ENCODE measurements at regions not wholly inside any gene's neighbourhood (a gene's known extent, or its start where the extent isn't known, plus 50 kb on each side); places are given as distances from the start of the nearest gene placed in this dataset.

DNA sequence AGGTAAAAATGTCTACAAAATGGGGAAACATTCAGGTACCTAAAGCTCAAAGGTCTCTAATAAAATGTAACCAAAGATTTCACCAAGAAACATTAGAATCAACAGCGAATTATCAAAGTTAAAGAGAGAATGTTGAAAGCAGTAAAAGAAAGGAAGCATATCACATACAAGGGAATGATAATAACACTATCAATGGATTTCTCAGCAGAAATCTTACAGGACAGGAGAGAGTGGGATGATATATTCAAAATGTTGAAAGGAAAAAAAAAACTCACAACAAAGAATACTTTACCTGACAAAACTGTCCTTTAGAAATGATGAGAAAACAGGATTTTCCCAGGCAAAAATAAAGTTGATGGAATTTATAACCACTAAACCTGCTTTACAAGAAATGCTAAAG lies 591.2 kb upstream of the POU3F3 start:
- no peak overlapping the region for H3K4me3 ChIP-seq (ENCODE audit: low read depth in 1 of 2, low read length in 2 of 2)
- no peaks in the 10 kb centered on the region for H3K27me3 ChIP-seq (ENCODE audit: control insufficient read depth in 1 of 2, insufficient read depth in 2 of 2, low read length in 2 of 2)
- peaks cover 8 to 9% of the 10 kb centered on the region in 2 donors for H3K9me3 ChIP-seq (ENCODE audit: control insufficient read depth in 2 of 2, insufficient read depth in 1 of 2, low read depth in 1 of 2, low read length in 1 of 2)
- 86 to 92% methylated on average over 1 of the region's 1 CpG for WGBS, 2 donors
- H3K4me1 ChIP-seq (ENCODE audit: control insufficient read depth in 2 of 2, insufficient read depth in 2 of 2, low read length in 1 of 2): no peaks in the 10 kb centered on the region
- no peak overlapping the region for H3K27ac ChIP-seq (ENCODE audit: low read depth in 2 of 2, low read length in 1 of 2)
- no peaks in the 10 kb centered on the region for H3K36me3 ChIP-seq (ENCODE audit: control insufficient read depth in 2 of 2, insufficient read depth in 2 of 2, low read length in 1 of 2)

DNA sequence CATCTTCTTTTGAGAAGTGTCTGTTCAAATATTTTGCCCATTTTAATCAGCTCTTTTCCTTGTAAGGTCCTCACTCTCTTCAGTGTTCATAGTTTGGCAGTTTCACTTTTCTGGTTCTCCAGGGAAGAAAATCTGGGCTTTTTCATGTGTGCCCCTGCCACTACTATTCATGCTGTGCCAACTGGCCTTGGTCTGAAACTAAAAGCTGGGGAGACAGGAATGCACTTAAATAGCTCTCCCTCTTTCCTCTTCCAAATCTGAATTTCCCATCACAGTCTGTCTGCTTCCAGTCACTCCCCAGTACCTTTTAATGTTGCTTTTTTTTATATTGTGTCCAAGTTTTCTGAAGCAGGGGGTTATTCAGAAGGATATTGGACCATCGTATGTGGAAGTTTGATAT lies 574.3 kb upstream of the POU3F3 start:
- no peaks in the 10 kb centered on the region for H3K4me1 ChIP-seq (ENCODE audit: control insufficient read depth in 2 of 2, insufficient read depth in 2 of 2, low read length in 1 of 2)
- H3K27ac ChIP-seq (ENCODE audit: low read depth in 2 of 2, low read length in 1 of 2): no peak overlapping the region
- H3K36me3 ChIP-seq (ENCODE audit: control insufficient read depth in 2 of 2, insufficient read depth in 2 of 2, low read length in 1 of 2): no peaks in the 10 kb centered on the region
- WGBS, 2 donors: 75 to 81% methylated on average over 1 of the region's 1 CpG
- peaks cover 2 to 3% of the 10 kb centered on the region in 2 donors for H3K9me3 ChIP-seq (ENCODE audit: control insufficient read depth in 2 of 2, insufficient read depth in 1 of 2, low read depth in 1 of 2, low read length in 1 of 2)
- H3K27me3 ChIP-seq (ENCODE audit: control insufficient read depth in 1 of 2, insufficient read depth in 2 of 2, low read length in 2 of 2): no peaks in the 10 kb centered on the region
- H3K4me3 ChIP-seq (ENCODE audit: low read depth in 1 of 2, low read length in 2 of 2): no peak overlapping the region

DNA sequence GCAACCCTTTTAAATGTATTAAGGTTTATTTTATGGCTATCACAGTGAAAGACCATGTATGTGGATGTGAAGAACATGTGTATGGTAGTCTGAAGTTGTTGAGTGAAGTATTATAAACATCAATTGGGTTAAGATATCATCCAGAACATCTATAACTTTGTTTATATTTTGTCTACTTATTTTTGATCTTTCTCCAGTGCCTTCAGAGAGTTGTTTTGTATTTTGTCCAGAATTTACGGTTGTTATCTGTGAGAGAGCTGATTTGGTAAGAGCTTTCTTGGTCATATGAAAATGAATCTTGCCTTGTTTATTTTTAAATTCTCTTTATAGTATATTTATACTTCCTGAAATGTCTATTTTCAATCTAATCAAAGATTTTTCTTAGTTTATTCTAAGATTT lies 573.7 kb upstream of the POU3F3 start:
- Histone ChIP-seq H3K36me3 (ENCODE audit: control insufficient read depth in 2 of 2, insufficient read depth in 2 of 2, low read length in 1 of 2) (peaks cover 0 to under 1% of the 10 kb centered on the region in 2 donors), H3K4me1 (ENCODE audit: control insufficient read depth in 2 of 2, insufficient read depth in 2 of 2, low read length in 1 of 2) (no peaks in the 10 kb centered on the region), H3K4me3 (ENCODE audit: low read depth in 1 of 2, low read length in 2 of 2) (no peak overlapping the region), H3K27me3 (ENCODE audit: control insufficient read depth in 1 of 2, insufficient read depth in 2 of 2, low read length in 2 of 2) (no peaks in the 10 kb centered on the region), H3K27ac (ENCODE audit: low read depth in 2 of 2, low read length in 1 of 2) (no peak overlapping the region), H3K9me3 (ENCODE audit: control insufficient read depth in 2 of 2, insufficient read depth in 1 of 2, low read depth in 1 of 2, low read length in 1 of 2) (peaks cover 2 to 6% of the 10 kb centered on the region in 2 donors)
- 74 to 78% methylated on average over 1 of the region's 1 CpG for WGBS, 2 donors

DNA sequence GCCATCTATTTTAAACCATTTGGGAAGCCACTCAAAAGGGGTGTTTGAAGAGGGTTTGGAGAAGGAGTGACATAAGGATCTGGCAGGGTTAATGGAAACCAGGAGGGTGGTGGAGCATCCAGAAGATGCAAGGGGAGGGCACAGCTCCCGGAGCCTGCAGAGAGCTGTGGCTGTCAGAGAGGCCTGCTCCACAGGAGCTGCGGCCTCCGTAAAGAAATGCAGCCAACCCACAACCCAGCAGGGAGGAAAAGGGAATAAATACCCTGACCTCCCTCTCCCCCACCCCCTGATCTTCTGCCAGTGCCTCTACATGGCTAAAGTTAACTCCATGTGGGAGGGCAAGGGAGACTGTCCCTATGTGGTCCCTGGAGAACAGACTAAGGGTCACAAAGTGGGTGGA lies 567.1 kb upstream of the POU3F3 start:
- Histone ChIP-seq H3K27ac (ENCODE audit: low read depth in 2 of 2, low read length in 1 of 2) (no peak overlapping the region), H3K9me3 (ENCODE audit: control insufficient read depth in 2 of 2, insufficient read depth in 1 of 2, low read depth in 1 of 2, low read length in 1 of 2) (peaks cover 6 to 9% of the 10 kb centered on the region in 2 donors), H3K4me1 (ENCODE audit: control insufficient read depth in 2 of 2, insufficient read depth in 2 of 2, low read length in 1 of 2) (no peaks in the 10 kb centered on the region), H3K36me3 (ENCODE audit: control insufficient read depth in 2 of 2, insufficient read depth in 2 of 2, low read length in 1 of 2) (peaks cover 0 to 3% of the 10 kb centered on the region in 2 donors), H3K27me3 (ENCODE audit: control insufficient read depth in 1 of 2, insufficient read depth in 2 of 2, low read length in 2 of 2) (no peaks in the 10 kb centered on the region), H3K4me3 (ENCODE audit: low read depth in 1 of 2, low read length in 2 of 2) (no peak overlapping the region)
- WGBS, 2 donors: 48 to 59% methylated on average over 2 to 3 of the region's 3 CpGs

DNA sequence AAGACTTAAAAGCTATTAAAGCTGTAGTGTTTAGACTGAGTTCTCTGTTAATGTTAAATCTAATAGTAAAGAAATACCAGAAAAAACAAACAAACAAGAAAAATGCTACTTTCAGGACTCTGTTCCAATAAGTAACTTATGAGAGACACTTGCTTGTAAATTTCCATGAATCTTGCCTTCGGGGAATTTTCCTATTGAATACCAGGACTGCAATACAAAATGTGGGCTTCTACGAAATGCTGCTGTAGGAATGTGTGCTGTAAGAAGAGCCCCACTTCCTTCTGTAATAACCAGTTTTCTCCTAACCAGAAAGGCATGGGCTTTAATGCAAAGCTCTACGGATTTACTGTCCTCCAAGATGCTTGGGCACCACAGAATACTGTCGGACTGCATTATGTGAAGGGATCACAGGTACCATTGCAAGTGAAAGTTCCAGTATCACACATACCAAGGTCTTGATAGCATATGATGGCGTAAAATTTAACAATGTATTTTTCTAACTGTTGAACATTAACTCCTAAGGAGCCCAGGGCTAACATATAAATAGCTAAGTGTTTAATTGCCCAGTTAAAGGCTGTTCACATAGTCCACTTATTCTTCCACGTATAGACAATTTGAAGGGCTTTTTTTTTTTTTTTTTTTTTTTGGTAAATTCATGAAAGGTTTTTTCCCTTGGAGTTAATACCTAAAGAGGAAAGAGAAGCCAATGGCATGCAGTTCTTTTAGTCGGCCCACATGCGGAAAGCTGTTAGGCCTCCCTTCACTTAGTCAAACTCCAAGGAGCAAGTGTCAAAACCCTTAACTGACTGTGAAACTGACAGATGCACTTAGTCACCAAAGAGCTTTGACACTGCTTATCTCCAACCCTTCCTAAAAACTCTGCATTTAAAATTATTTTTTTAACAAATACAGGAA lies 564.0 kb upstream of the POU3F3 start:
- peaks cover 3 to 7% of the 10 kb centered on the region in 2 donors for H3K9me3 ChIP-seq (ENCODE audit: control insufficient read depth in 2 of 2, insufficient read depth in 1 of 2, low read depth in 1 of 2, low read length in 1 of 2)
- H3K27me3 ChIP-seq (ENCODE audit: control insufficient read depth in 1 of 2, insufficient read depth in 2 of 2, low read length in 2 of 2): no peaks in the 10 kb centered on the region
- H3K4me3 ChIP-seq (ENCODE audit: low read depth in 1 of 2, low read length in 2 of 2): no peak overlapping the region
- H3K27ac ChIP-seq (ENCODE audit: low read depth in 2 of 2, low read length in 1 of 2): no peak overlapping the region
- WGBS, 2 donors: 68 to 72% methylated on average over 8 of the region's 8 CpGs
- H3K4me1 ChIP-seq (ENCODE audit: control insufficient read depth in 2 of 2, insufficient read depth in 2 of 2, low read length in 1 of 2): no peaks in the 10 kb centered on the region
- peaks cover 0 to 3% of the 10 kb centered on the region in 2 donors for H3K36me3 ChIP-seq (ENCODE audit: control insufficient read depth in 2 of 2, insufficient read depth in 2 of 2, low read length in 1 of 2)

DNA sequence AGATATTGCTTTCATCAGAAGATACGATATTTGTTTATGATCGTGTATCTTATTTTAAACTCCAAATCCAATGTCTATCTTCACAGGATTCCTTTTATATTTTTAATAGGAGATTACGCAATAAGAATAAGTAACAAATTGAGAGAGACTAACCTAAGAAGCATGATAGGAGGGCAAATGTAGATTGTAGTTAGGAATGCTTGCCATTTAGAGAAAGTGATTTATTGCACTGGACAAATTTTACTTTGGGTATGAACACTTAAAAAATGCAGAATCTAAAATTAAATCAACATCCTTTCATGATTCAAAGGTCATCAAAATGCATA lies 563.4 kb upstream of the POU3F3 start:
- no peaks in the 10 kb centered on the region for H3K36me3 ChIP-seq (ENCODE audit: control insufficient read depth in 2 of 2, insufficient read depth in 2 of 2, low read length in 1 of 2)
- no peak overlapping the region for H3K4me3 ChIP-seq (ENCODE audit: low read depth in 1 of 2, low read length in 2 of 2)
- peaks cover under 1 to 3% of the 10 kb centered on the region in 2 donors for H3K9me3 ChIP-seq (ENCODE audit: control insufficient read depth in 2 of 2, insufficient read depth in 1 of 2, low read depth in 1 of 2, low read length in 1 of 2)
- H3K27me3 ChIP-seq (ENCODE audit: control insufficient read depth in 1 of 2, insufficient read depth in 2 of 2, low read length in 2 of 2): no peaks in the 10 kb centered on the region
- no peak overlapping the region for H3K27ac ChIP-seq (ENCODE audit: low read depth in 2 of 2, low read length in 1 of 2)
- no peaks in the 10 kb centered on the region for H3K4me1 ChIP-seq (ENCODE audit: control insufficient read depth in 2 of 2, insufficient read depth in 2 of 2, low read length in 1 of 2)
- 86 to 90% methylated on average over 3 of the region's 3 CpGs for WGBS, 2 donors

DNA sequence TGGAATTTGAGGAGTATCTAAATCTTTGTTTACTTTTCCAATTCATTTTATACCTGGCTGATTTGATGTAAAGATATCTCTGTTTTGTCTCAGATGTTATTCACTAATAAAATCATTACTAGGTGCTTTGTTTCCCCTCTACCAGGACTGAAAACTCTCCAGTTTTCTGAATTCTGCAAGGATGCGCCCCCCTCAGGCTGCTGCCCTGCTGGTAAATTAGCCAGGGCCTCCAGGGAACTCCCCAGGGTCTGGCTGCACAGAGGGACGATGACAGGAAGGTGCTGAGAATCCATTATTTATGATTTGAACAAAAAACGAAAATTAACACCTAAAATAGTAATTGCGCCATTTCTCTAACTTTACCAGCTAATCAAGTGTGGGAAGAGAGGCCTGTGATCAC lies 541.2 kb upstream of the POU3F3 start:
- WGBS, 2 donors: 48 to 53% methylated on average over 4 of the region's 4 CpGs
- no peaks in the 10 kb centered on the region for H3K36me3 ChIP-seq (ENCODE audit: control insufficient read depth in 2 of 2, insufficient read depth in 2 of 2, low read length in 1 of 2)
- peaks cover 0 to 2% of the 10 kb centered on the region in 2 donors for H3K27me3 ChIP-seq (ENCODE audit: control insufficient read depth in 1 of 2, insufficient read depth in 2 of 2, low read length in 2 of 2)
- H3K27ac ChIP-seq (ENCODE audit: low read depth in 2 of 2, low read length in 1 of 2): no peak overlapping the region
- H3K9me3 ChIP-seq (ENCODE audit: control insufficient read depth in 2 of 2, insufficient read depth in 1 of 2, low read depth in 1 of 2, low read length in 1 of 2): peaks cover 0 to 2% of the 10 kb centered on the region in 2 donors
- no peak overlapping the region for H3K4me3 ChIP-seq (ENCODE audit: low read depth in 1 of 2, low read length in 2 of 2)
- H3K4me1 ChIP-seq (ENCODE audit: control insufficient read depth in 2 of 2, insufficient read depth in 2 of 2, low read length in 1 of 2): no peaks in the 10 kb centered on the region

DNA sequence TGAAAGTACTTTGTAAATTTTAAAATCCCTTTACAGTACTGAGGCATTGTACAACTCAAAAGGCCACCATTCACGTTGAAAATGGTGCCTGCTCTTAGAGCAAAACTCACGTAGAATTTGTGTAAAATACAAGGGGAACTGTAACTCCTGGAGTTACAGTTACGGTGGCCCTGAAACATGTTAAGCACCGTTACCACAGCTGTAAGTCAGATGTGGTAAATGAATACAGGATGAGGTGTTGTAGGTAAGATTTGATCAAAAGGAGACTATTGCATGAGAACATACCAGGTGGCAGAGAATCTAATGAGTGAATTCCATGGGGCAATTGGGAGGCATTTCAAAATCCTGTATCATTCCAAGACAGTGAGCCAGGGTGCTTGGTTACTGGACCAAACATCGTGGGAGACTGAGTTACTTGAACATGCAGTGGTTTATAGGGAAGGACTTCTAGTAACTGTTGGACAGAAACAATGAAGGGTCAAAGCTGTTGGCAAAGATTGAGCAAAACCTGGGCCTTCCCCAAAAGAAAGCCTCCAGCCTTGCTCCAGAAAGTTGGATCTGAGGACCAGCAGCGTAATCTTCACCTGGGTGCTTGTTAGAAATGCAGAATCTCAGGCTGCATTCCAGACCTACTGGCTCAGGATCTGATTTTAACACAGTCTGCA lies 535.8 kb upstream of the POU3F3 start:
- Histone ChIP-seq H3K27me3 (ENCODE audit: control insufficient read depth in 1 of 2, insufficient read depth in 2 of 2, low read length in 2 of 2) (no peaks in the 10 kb centered on the region), H3K9me3 (ENCODE audit: control insufficient read depth in 2 of 2, insufficient read depth in 1 of 2, low read depth in 1 of 2, low read length in 1 of 2) (no peaks in the 10 kb centered on the region), H3K36me3 (ENCODE audit: control insufficient read depth in 2 of 2, insufficient read depth in 2 of 2, low read length in 1 of 2) (no peaks in the 10 kb centered on the region), H3K27ac (ENCODE audit: low read depth in 2 of 2, low read length in 1 of 2) (no peak overlapping the region), H3K4me1 (ENCODE audit: control insufficient read depth in 2 of 2, insufficient read depth in 2 of 2, low read length in 1 of 2) (no peaks in the 10 kb centered on the region), H3K4me3 (ENCODE audit: low read depth in 1 of 2, low read length in 2 of 2) (no peak overlapping the region)
- WGBS, 2 donors: 73 to 80% methylated on average over 6 of the region's 6 CpGs

DNA sequence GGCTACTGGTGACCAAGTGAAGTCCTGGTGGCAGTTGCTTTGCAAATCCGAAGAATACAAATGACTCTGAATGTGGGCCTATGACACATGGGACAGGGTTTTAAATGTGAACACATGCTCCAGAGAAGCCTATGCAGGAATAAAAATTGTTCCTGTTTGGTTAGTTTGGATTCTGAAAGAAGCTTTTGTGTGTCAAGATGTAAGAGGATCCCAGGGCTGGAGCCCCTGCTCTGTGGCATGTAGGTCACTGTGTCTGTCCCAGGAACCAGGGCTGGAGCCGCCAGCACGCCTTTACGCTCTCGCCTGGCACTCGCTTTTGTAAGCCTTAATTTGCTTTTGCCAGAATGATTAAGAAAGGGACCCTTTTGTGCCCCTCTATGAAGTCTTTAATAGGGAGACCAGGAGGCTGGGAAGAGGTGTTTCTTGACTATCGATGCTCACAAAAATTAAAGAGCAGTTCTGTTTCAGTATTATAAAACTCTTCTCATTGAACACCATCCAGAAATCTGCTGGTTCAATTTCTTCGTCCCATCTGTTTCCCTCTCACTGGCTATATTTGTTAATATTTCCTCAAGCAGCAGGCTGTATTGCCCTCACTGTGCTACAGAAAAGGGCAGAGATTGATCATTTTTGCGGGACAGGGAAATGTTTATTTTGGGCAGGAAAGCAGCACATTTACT lies 532.7 kb upstream of the POU3F3 start:
- H3K36me3 ChIP-seq (ENCODE audit: control insufficient read depth in 2 of 2, insufficient read depth in 2 of 2, low read length in 1 of 2): no peaks in the 10 kb centered on the region
- no peak overlapping the region for H3K4me3 ChIP-seq (ENCODE audit: low read depth in 1 of 2, low read length in 2 of 2)
- no peaks in the 10 kb centered on the region for H3K4me1 ChIP-seq (ENCODE audit: control insufficient read depth in 2 of 2, insufficient read depth in 2 of 2, low read length in 1 of 2)
- WGBS, 2 donors: 63 to 66% methylated on average over 9 of the region's 9 CpGs
- H3K27ac ChIP-seq (ENCODE audit: low read depth in 2 of 2, low read length in 1 of 2): no peak overlapping the region
- H3K9me3 ChIP-seq (ENCODE audit: control insufficient read depth in 2 of 2, insufficient read depth in 1 of 2, low read depth in 1 of 2, low read length in 1 of 2): no peaks in the 10 kb centered on the region
- H3K27me3 ChIP-seq (ENCODE audit: control insufficient read depth in 1 of 2, insufficient read depth in 2 of 2, low read length in 2 of 2): no peaks in the 10 kb centered on the region
